ENCODE measurements at regions not wholly inside any gene's neighbourhood (a gene's known extent, or its start where the extent isn't known, plus 50 kb on each side); places are given as distances from the start of the nearest gene placed in this dataset.

GRCh38 chr15:96578393-96578792 lies 247.9 kb downstream of the NR2F2 start (continued):
- TF ChIP-seq AFF4 (CRISPR knock-in tag; IDR thresholded peaks at IDR 0.05) (no peak), RHOXF2B (CRISPR knock-in tag; conservative IDR thresholded peaks at IDR 0.05) (no peak), ZNF507 (tag; conservative IDR thresholded peaks at IDR 0.05) (no peak), HMG20B (CRISPR knock-in tag; IDR thresholded peaks at IDR 0.05) (no peak), ZNF398 (CRISPR knock-in tag; IDR thresholded peaks at IDR 0.05) (no peak), NKRF (IDR thresholded peaks at IDR 0.05; ENCODE audit: borderline replicate concordance) (no peak), KAT2B (IDR thresholded peaks at IDR 0.05; ENCODE audit: low read depth, low read length) (no peak), SMARCC2 (IDR thresholded peaks at IDR 0.05; ENCODE audit: low read depth) (no peak)

All from K562 (cell line).